Activated CD4-positive, alpha-beta T cell treated with anti-CD3 and anti-CD28 coated beads, Interleukin-2, Interleukin-6, amounts not matched to agents 100 ng/mL and 50 ng/mL, durations not matched to agents 16 hours and 8 hours (primary cell): ENCODE measurements at regions not wholly inside any gene's neighbourhood (a gene's known extent, or its start where the extent isn't known, plus 50 kb on each side); places are given as distances from the start of the nearest gene placed in this dataset.
A peak's percentile ranks its signal among the peaks of the same experiment; 100 is the strongest.

Experiments used
- DNase-seq: peaks from one replicate; pipeline ENCODE4 v3.0.0-alpha.2; 2020

DNA sequence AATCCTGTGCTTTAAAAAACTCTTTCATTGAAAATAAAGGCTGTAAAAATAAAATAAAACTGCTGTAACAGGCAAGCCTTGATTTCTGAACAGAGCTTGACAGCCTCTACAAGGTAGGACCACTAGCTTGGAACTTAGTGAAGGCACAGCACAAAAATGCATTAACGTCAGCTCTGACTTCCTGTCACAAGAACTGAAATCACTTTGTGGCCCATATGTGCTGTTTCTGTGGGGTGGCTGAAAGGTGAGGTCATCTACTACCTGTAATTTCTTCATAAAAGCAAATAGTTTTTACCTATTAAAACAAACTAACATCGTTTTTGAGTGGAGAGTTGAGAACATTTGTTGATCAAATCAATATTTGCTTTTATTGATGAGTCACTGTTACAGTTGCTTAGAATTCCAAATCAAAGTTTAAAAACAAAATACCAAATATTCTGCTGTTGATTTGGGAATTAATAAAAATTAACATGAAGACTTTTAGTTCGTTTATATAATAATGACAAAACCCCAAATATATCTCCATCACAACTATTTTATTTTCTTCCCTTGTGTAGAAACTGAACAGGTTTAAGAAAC, 1034.1 kb downstream of the MCTP2 start:
- no peak for DNase-seq

DNA sequence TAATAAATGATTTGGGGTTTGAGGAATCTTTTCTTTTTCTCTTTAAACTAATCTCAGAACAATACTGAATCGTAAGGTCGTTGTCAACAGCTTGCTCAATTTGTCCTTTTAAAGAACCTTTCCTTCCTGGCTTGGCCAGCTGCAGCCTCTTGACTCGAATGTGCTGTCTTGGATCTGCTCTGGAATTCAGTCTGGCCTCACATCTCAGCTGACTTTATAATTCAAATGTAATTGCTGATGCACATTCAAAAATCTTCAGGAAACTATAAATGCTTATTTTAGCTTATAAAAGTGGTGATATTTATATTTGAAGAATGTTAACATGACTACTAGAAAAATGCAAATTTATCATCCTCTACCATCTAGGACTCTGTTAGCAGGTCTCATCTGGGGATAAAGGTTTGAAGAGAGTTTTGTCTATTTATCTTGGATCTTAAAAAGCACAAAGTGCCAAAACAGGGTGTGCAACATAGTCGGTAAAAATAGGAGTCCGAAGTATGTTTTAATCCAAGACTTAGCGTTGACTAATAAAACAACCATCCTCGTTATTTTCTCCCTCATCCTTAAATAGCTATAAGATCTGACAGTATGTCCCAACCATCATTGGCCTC, 1035.2 kb downstream of the MCTP2 start:
- no peak for DNase-seq

- DNase-seq, result no peak
Observed at GRCh38 chr15:95267481-95267880, 1036.1 kb downstream of the MCTP2 start.

- DNase-seq, result no peak
Observed at GRCh38 chr15:95269242-95270183, 1038.2 kb downstream of the MCTP2 start.

GRCh38 chr15:95274101-95274500, 1042.7 kb downstream of the MCTP2 start:
- DNase-seq, result no peak

DNA sequence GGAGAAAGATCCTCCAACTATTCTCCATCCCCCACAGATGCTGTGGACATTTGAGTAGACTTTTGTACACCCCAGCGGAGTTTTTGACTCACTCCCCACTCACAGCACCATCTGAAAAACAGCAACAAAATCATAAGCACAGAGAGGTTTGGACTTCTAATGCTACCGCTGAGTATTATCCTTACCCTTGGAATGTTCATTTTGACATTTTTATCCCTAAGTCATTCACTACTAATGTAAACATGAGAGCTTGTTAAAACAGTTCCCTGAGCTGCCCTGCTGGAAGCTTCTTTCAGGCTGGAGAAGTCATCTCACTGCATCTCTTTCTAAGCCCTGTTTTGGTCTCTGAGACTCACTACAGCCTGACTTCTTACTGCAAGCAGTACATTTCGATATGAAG, 1045.9 kb downstream of the MCTP2 start:
- DNase-seq, result no peak

GRCh38 chr15:95278532-95279245, 1047.3 kb downstream of the MCTP2 start:
- no peak for DNase-seq

- no peak for DNase-seq
Observed at GRCh38 chr15:95279277-95280019, 1048.1 kb downstream of the MCTP2 start.

DNA sequence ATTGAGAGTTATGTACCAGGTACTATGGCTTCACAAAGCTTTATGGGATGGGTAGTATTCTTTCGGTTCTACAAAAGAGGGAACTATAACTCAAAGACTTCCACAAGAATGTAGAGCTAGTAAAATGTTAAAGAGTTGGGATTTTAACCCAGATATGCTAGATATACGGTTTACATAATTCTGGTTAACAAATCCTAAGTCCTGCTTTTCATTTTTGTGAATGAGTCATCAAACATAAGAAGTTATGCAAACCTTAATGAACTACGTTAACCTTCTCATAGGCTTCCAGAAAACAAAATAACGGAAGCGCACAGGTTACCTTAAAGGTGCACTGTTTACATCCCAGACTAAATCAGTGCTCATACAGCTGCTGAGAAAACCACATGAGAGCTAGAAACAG, 1049.3 kb downstream of the MCTP2 start:
- no peak for DNase-seq

DNA sequence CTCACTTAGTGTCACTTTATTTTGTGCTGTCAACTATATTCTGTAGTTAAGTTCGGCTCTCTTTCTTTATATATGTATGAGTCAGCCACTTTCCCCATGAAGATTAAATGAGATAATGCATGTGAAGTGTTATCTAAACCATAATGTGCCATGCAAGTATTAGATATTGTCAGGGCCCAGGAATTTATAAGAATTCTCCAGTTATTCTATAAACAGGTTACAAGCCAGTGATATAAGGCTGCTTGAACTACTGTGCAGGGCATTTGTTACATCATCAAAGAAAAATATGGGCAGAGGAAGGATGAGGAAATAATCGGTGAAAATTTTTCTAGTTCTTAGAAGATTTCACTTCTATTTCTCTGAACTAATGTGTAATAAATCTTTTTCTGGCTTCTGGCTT, 1049.0 kb upstream of the NR2F2 start:
- no peak for DNase-seq

GRCh38 chr15:95284492-95284891, 1046.0 kb upstream of the NR2F2 start:
- no peak for DNase-seq

- DNase-seq, result peak; percentile 43
Observed at GRCh38 chr15:95284933-95285421, 1045.5 kb upstream of the NR2F2 start.

DNA sequence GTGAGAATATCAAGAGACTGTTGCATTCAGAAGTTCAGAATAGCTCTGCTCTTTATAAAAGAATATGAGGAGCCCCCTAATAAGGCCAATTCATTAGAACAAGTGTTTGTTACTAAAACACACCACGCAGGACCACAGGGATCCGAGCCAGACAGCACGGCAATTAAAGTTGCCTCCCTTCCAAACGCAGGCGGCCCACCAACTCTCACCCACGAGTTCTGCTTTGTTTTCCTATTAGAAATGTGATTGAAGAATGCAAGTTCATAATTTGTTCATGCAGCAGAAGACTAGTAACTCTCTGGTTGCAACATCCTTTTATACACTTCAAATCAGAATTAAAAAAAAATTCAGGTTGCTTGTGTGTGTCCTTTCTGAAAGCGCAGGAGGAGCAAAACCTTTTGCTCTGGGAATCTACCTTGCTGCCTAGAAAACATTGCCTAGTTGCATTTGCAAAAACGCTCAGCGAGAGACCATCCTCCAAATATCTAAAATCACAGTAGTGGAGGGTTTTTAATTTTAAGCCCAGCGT, 1044.1 kb upstream of the NR2F2 start:
- DNase-seq, result no peak

- no peak for DNase-seq
Observed at GRCh38 chr15:95287720-95288103, 1042.8 kb upstream of the NR2F2 start.

DNA sequence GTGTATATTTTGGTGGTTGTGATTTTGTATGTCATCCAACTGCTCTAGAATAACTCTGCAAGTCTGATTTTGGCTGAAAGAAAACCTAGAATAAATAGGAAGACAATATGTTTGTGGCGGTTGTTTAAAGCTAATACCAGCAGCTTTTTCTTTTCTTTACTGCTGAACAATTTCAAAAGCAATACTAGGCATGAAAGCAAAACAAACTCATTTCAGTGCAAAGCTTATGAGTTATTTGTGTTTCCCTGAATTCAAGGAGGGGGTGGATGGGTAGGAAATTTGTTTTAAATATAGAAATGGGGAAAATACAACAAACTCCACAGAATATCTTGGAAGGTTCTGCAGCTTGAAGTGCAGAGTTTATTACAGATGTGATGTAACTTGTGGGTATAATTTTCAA, 1041.9 kb upstream of the NR2F2 start:
- DNase-seq, result no peak

GRCh38 chr15:95290176-95290974, 1040.1 kb upstream of the NR2F2 start:
- DNase-seq, result no peak

DNA sequence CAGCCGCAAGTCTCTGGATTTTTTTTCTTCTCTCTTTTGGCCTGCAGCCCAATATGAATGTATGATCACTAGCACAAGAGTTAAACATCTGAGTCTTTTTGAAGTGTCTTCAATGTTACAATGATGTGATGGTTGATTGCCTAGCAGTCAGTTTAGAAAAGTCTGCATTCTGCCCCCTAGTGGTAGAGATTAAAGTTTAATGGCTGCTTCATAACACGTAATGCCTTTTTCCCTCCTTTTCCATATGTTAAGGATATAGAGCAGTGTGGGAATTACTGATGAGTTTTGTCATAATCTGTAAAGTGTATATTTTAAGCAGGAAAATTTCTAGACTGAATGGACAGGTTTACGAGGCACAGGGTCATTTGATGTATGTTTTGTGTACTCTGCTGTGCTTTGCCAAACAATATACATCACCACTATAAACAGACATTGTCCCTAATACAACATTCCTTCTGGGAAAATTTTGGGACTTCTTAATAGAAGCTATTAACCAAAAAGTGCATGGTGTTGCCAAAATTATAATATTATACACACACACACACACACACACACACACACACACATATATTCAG, 1038.5 kb upstream of the NR2F2 start:
- peak; percentile 51 for DNase-seq

DNA sequence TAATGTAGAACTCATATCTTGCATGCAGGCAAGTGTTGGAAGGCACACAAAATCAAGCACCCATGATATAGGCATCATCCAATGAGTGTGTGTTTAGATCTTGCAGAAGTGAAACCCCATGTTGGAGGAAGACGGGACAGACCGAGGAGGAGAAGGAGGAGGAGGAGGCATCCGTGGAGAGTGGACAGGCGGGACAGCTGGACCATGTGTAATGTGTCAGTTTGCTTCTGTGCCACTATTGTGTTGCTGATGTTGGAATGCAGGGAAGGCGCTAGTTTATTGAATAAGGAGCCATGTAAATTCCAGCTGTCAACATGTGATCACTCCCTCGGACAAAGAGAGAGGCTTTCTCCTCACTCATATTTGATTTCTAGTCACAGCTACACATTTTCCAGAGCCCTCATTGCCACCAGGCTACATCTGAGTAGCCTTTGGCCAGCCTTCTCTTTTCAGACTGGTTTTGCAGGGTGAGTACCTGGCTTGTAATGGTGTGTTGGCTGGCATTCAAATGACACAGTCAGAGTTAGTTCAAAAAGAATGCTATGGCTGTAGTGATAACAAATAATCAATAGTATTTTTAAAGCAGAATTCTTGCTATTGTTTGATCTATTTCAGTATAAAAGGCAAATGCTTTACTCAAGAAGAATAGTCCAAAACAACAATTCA, 1037.6 kb upstream of the NR2F2 start:
- no peak for DNase-seq

GRCh38 chr15:95293456-95294031, 1037.0 kb upstream of the NR2F2 start:
- DNase-seq, result no peak

DNA sequence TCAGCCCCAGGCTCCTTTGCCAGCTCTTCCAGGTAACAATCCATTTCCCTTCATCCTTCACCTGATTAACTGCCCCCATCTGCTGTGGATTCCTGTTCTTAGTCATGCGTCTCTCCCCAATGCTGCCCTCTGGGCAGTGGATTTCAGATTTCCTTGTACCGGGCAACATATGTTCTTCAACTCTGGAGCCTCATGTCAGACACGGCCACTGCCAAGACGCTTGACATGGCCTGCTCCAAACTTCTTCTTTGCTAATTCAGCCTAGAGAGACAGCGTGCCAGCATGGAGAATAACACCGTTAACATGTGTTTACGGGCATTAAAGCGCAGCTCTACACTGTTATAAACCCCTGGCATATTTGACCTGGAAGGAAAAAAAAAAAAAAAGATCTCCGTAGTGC, 1035.1 kb upstream of the NR2F2 start:
- DNase-seq, result no peak
